ENCODE measurements at regions not wholly inside any gene's neighbourhood (a gene's known extent, or its start where the extent isn't known, plus 50 kb on each side); places are given as distances from the start of the nearest gene placed in this dataset.

DNA sequence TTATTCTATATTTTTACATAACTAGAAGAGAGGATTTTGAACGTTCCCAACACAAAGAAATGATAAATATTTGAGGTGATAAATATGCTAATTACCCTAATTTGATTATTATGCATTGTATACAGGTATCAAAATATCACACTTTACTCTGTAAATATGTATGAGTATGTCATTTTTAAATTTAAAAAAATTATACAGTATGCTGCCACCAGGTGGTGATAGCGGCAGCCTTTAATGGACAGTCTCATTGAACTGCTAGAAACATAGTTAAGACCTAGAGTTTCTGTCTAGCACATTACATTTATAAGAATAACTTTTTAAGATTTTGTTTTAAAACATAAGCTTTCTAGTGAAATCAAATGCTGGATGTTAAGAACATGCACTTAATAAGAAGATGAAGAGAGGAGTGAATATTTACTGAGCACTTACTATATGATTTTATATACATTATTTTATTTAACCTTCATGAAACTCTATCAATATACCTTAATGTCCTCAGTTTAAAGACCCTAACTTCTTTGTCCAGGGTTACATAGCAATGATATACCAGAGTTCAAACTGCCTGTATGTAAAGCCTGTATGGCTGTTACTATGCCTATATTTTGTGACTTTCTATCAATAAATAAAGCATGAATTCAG is 207.1 kb downstream of the NUF2 start:
- no peaks in the 10 kb centered on the region for H3K4me1 Mint-ChIP-seq
- H3K27me3 Mint-ChIP-seq = no peaks in the 10 kb centered on the region
- no peak overlapping the region for H3K27ac Mint-ChIP-seq
- no peak overlapping the region for H3K4me3 Mint-ChIP-seq
- H3K36me3 Mint-ChIP-seq = peaks cover 2% of the 10 kb centered on the region
- peaks cover 0 to 3% (median 3%) of the 10 kb centered on the region in 3 donors for H3K9me3 Mint-ChIP-seq

DNA sequence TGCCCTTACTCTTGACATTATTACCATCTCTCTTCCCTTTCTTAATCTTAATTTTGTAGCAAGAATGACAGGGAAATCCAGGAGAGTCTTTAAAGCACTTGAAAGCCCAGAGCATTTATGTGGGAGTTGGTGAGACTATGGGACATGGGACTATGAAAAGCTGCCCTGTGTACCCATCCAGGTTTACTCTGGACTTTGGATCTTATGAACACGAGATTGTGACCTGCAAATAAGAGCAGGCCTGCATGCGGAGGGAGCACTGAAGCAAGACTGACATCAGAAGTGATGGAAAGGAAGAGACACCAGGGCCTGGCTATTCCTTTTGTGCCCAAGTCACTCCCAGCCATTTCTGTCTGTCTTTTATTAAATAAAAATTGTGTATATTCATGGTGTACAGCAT is 209.6 kb downstream of the NUF2 start:
- Mint-ChIP-seq H3K27me3 (no peaks in the 10 kb centered on the region), H3K4me1 (no peaks in the 10 kb centered on the region), H3K27ac (no peak overlapping the region), H3K4me3 (no peak overlapping the region), H3K36me3 (peaks cover 2% of the 10 kb centered on the region), H3K9me3 (peaks cover 0 to 3% (median 3%) of the 10 kb centered on the region in 3 donors)

DNA sequence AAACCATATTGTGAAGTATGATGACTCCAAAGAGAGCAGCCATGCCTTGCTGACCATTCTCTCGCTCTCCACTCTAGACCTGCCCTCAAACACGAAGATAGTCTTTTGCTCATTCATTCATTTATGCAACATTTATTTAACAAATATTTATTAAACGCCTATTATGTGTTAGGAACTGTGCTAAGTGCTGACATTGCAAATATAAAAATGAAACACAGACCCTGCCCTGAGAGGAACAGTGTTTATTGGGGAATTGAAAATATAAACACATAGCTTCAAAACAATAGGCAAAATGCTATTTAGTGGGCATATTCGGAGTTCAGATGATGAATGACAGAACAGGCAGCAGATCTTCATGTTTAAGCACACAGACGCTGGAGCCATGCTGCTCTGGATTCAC is 213.6 kb downstream of the NUF2 start:
- H3K27me3 Mint-ChIP-seq = no peaks in the 10 kb centered on the region
- no peaks in the 10 kb centered on the region for H3K9me3 Mint-ChIP-seq
- H3K27ac Mint-ChIP-seq = no peak overlapping the region
- no peak overlapping the region for H3K4me3 Mint-ChIP-seq
- no peaks in the 10 kb centered on the region for H3K4me1 Mint-ChIP-seq
- H3K36me3 Mint-ChIP-seq = peaks cover 2% of the 10 kb centered on the region

GRCh38 chr1:163535807-163536206 is 214.1 kb downstream of the NUF2 start:
- Mint-ChIP-seq H3K27me3 (no peaks in the 10 kb centered on the region), H3K4me1 (no peaks in the 10 kb centered on the region), H3K36me3 (peaks cover 2% of the 10 kb centered on the region), H3K4me3 (no peak overlapping the region), H3K9me3 (no peaks in the 10 kb centered on the region), H3K27ac (no peak overlapping the region)

DNA sequence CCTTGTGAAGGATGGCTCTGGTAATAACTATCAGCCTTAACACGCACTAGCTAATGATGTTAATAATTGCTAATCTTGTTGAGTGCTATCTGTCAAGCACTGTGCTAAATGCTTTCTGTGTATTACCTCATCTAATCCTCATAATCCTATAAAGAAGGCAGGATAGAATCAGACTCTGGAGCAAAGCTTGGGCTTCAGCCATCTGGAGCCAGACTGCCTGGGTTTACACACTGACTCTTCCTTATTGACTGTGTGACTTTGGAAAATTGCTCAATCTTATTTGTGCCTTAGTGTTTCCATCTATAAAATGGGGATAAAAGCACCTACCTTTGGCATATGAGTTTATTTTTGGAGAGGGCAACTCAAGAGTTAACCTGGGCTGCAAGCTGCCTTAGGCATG is 216.1 kb downstream of the NUF2 start:
- Mint-ChIP-seq H3K4me3 (no peak overlapping the region), H3K27me3 (no peaks in the 10 kb centered on the region), H3K27ac (no peak overlapping the region), H3K4me1 (no peaks in the 10 kb centered on the region), H3K36me3 (peaks cover 4% of the 10 kb centered on the region), H3K9me3 (no peaks in the 10 kb centered on the region)

GRCh38 chr1:163538667-163539066 is 216.9 kb downstream of the NUF2 start:
- Mint-ChIP-seq H3K4me3 (no peak overlapping the region), H3K9me3 (no peaks in the 10 kb centered on the region), H3K4me1 (no peaks in the 10 kb centered on the region), H3K27ac (no peak overlapping the region), H3K27me3 (no peaks in the 10 kb centered on the region), H3K36me3 (peaks cover 2% of the 10 kb centered on the region)

DNA sequence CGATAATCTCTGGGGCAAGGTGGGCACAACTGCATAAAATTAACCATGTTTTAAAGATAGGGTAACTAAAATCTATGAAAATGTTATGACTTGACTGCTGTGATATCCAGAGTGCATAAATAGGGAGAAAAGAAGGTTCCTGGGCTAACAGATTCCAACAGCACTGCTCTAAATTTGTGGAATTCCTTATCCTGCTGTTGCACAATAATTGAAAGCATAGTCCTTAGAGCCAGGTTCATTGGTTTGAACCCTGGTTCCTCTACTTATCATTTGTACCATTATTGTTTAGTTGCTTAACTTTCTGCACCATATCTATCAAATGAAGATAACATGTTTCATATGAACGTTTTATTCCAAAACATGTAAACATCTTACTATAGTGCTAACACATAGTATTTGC is 219.0 kb downstream of the NUF2 start:
- no peak overlapping the region for H3K4me3 Mint-ChIP-seq
- H3K4me1 Mint-ChIP-seq = no peaks in the 10 kb centered on the region
- no peak overlapping the region for H3K27ac Mint-ChIP-seq
- H3K27me3 Mint-ChIP-seq = no peaks in the 10 kb centered on the region
- no peaks in the 10 kb centered on the region for H3K9me3 Mint-ChIP-seq
- peaks cover 2% of the 10 kb centered on the region for H3K36me3 Mint-ChIP-seq

DNA sequence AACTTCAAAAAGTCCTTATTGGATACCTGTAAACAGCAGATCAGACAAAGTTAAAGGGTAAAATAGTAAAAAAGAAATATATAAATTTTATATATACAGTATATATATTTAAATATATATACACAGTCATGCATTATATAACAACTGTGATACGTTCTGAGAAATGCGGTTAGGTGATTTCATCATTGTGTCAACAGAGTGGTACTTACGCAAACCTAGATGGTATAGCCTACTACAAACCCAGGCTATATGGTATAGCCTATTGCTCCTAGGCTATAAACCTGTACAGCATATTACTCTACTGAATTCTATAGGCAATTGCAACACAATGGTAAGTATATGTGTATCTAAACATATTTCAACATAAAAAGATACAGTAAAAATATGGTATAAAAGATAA is 222.7 kb downstream of the NUF2 start:
- no peaks in the 10 kb centered on the region for H3K9me3 Mint-ChIP-seq
- H3K4me1 Mint-ChIP-seq = no peaks in the 10 kb centered on the region
- no peak overlapping the region for H3K4me3 Mint-ChIP-seq
- H3K27me3 Mint-ChIP-seq = no peaks in the 10 kb centered on the region
- H3K36me3 Mint-ChIP-seq = peaks cover 5% of the 10 kb centered on the region
- no peak overlapping the region for H3K27ac Mint-ChIP-seq

- Mint-ChIP-seq H3K27me3 (no peaks in the 10 kb centered on the region), H3K27ac (no peak overlapping the region)
Observed at GRCh38 chr1:163558162-163558561, 236.4 kb downstream of the NUF2 start.

GRCh38 chr1:163561580-163562295 is 240.0 kb downstream of the NUF2 start:
- Mint-ChIP-seq H3K27me3 (no peaks in the 10 kb centered on the region), H3K27ac (no peak overlapping the region), H3K36me3 (no peaks in the 10 kb centered on the region), H3K4me1 (no peaks in the 10 kb centered on the region), H3K9me3 (peaks cover 0 to 2% (median 0%) of the 10 kb centered on the region in 3 donors), H3K4me3 (no peak overlapping the region)

More at GRCh38 chr1:163558162-163558561, 236.4 kb downstream of the NUF2 start:
- Mint-ChIP-seq H3K4me1 (no peaks in the 10 kb centered on the region), H3K36me3 (no peaks in the 10 kb centered on the region), H3K4me3 (no peak overlapping the region), H3K9me3 (peaks cover 0 to 5% (median 2%) of the 10 kb centered on the region in 3 donors)

DNA sequence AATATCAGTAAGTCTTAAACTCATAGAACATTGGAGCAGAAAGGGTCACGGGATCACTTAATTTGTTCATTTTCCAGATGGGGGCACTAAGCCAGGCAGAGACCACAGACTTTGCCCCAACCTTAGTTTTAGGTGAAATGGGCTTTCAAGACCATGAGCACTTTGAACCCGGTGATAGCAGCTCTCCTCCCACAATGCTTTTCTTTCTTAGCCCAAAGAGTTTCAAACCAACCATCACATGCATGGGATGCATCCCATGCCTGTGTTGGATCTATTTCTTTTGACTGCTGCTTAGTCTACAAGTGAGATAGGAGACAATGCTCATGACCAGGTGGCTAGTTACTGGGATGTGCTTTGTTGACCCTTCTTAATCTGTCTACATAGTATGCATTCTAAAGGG is 240.6 kb downstream of the NUF2 start:
- Mint-ChIP-seq H3K36me3 (no peaks in the 10 kb centered on the region), H3K27me3 (no peaks in the 10 kb centered on the region), H3K27ac (no peak overlapping the region), H3K4me1 (no peaks in the 10 kb centered on the region), H3K9me3 (peaks cover 0 to 2% (median 0%) of the 10 kb centered on the region in 3 donors), H3K4me3 (no peak overlapping the region)

- peaks cover 0 to 2% (median 0%) of the 10 kb centered on the region in 3 donors for H3K9me3 Mint-ChIP-seq
- no peaks in the 10 kb centered on the region for H3K36me3 Mint-ChIP-seq
- H3K27ac Mint-ChIP-seq = no peak overlapping the region
- no peaks in the 10 kb centered on the region for H3K4me1 Mint-ChIP-seq
- H3K27me3 Mint-ChIP-seq = no peaks in the 10 kb centered on the region
- H3K4me3 Mint-ChIP-seq = no peak overlapping the region
Observed at GRCh38 chr1:163565166-163565565, 243.4 kb downstream of the NUF2 start.

GRCh38 chr1:163570071-163570470 is 248.3 kb downstream of the NUF2 start:
- Mint-ChIP-seq H3K36me3 (no peaks in the 10 kb centered on the region), H3K4me3 (no peak overlapping the region), H3K4me1 (no peaks in the 10 kb centered on the region), H3K27me3 (no peaks in the 10 kb centered on the region), H3K9me3 (peaks cover 0 to 1% (median 0%) of the 10 kb centered on the region in 3 donors), H3K27ac (no peak overlapping the region)

GRCh38 chr1:163571950-163572349 is 250.2 kb downstream of the NUF2 start:
- Mint-ChIP-seq H3K36me3 (no peaks in the 10 kb centered on the region), H3K9me3 (peaks cover 0 to 1% (median 0%) of the 10 kb centered on the region in 3 donors)

DNA sequence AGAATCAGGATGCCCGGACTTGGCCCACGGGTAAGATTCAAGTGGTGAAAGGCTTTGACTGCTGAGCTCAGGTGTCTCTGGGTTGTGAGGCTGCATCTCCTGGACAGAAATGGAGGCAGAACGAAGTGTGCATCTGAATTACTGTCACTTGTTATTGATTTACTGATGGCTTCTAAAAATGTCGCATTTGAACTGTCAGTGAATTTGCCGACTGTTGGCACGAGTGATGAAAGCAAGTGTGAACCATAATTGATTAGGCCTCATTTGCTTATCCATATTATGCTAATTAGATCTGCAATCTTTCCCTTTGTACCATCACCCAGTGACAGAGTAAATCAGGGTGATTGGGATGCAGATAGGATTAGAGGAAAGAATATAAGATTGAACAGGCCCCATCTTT is 252.4 kb downstream of the NUF2 start:
- H3K9me3 Mint-ChIP-seq = peaks cover 0 to 1% (median 0%) of the 10 kb centered on the region in 3 donors
- no peaks in the 10 kb centered on the region for H3K27me3 Mint-ChIP-seq
- peaks cover 0 to 2% (median 0%) of the 10 kb centered on the region in 3 donors for H3K4me1 Mint-ChIP-seq
- no peak overlapping the region for H3K4me3 Mint-ChIP-seq
- no peaks in the 10 kb centered on the region for H3K36me3 Mint-ChIP-seq
- no peak overlapping the region for H3K27ac Mint-ChIP-seq

More at GRCh38 chr1:163571950-163572349, 250.2 kb downstream of the NUF2 start:
- Mint-ChIP-seq H3K4me1 (peaks cover 0 to 2% (median 0%) of the 10 kb centered on the region in 3 donors), H3K27ac (no peak overlapping the region), H3K4me3 (no peak overlapping the region), H3K27me3 (no peaks in the 10 kb centered on the region)

GRCh38 chr1:163580926-163581325 is 259.2 kb downstream of the NUF2 start:
- H3K9me3 Mint-ChIP-seq = no peaks in the 10 kb centered on the region
- H3K4me3 Mint-ChIP-seq = no peak overlapping the region
- no peak overlapping the region for H3K27ac Mint-ChIP-seq
- no peaks in the 10 kb centered on the region for H3K27me3 Mint-ChIP-seq
- H3K4me1 Mint-ChIP-seq = peaks cover 0 to 2% (median 0%) of the 10 kb centered on the region in 3 donors
- H3K36me3 Mint-ChIP-seq = no peaks in the 10 kb centered on the region
